ENCODE measurements at regions not wholly inside any gene's neighbourhood (a gene's known extent, or its start where the extent isn't known, plus 50 kb on each side); places are given as distances from the start of the nearest gene placed in this dataset.

DNA sequence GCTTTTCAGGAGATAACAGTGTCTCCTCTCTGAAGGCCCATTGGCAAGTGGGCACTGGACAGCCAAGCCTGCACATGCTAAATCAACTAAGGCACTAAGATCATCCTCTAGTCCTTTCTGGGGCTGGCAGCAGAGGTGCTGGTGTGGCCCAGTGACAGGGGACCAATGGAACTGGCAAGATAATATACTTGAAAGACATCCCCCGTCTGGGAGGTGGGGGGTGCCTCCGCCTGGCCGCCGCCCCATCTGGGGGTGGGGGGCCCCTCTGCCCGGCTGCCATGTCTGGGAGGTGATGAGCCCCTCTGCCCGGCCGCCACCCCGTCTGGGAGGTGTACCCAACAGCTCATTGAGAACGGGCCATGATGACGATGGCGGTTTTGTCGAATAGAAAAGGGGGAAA lies 223.3 kb downstream of the UNC5CL start:
- TF ChIP-seq, protein P1, sequence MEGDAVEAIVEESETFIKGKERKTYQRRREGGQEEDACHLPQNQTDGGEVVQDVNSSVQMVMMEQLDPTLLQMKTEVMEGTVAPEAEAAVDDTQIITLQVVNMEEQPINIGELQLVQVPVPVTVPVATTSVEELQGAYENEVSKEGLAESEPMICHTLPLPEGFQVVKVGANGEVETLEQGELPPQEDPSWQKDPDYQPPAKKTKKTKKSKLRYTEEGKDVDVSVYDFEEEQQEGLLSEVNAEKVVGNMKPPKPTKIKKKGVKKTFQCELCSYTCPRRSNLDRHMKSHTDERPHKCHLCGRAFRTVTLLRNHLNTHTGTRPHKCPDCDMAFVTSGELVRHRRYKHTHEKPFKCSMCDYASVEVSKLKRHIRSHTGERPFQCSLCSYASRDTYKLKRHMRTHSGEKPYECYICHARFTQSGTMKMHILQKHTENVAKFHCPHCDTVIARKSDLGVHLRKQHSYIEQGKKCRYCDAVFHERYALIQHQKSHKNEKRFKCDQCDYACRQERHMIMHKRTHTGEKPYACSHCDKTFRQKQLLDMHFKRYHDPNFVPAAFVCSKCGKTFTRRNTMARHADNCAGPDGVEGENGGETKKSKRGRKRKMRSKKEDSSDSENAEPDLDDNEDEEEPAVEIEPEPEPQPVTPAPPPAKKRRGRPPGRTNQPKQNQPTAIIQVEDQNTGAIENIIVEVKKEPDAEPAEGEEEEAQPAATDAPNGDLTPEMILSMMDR (conservative IDR thresholded peaks at IDR 0.05; ENCODE audit: low read depth, low read length): no peak
- TF ChIP-seq EZH2 (IDR thresholded peaks at IDR 0.05; ENCODE audit: borderline replicate concordance, low read depth, low read length, poor library complexity, severe bottlenecking): no peak
